CD4-positive, alpha-beta T cell (primary cell): ENCODE measurements at regions not wholly inside any gene's neighbourhood (a gene's known extent, or its start where the extent isn't known, plus 50 kb on each side); places are given as distances from the start of the nearest gene placed in this dataset.

Experiments
- ATAC-seq: fragments of 200-7000 bp; cut with Tn5 transposase; one replicate; pipeline ENCODE4 v1.10.0; 2022; ENCODE audit warnings: mild to moderate bottlenecking; ENCODE audit not compliant: poor library complexity
- CTCF ChIA-PET: fragments of 350-600 bp; sonication (Branson Sonifier 250); formaldehyde crosslinking; loops from one replicate; lab custom pipeline; 2021; ENCODE audit warnings: antibody characterized with exemption, inconsistent platforms; lab: Charles Lee
- POLR2A ChIA-PET: fragments of 350-600 bp; sonication (Branson Sonifier 250); formaldehyde crosslinking; loops from one replicate; lab custom pipeline; 2021; ENCODE audit warnings: antibody characterized with exemption, inconsistent platforms; lab: Charles Lee
- DNase-seq, 14 experiments: peaks; one replicate each; pipeline ENCODE4 v3.0.0-alpha.2; 2013 to 2020; ENCODE audit warnings: mixed read lengths in 2 of 14
- H3K27ac ChIP-seq, 2 donors: one replicate each; pipeline versions ENCODE4 v1.5.1 to v1.7.0; 2013; ENCODE audit warnings: low read length in 2 of 2, low read depth in 1 of 2, mild to moderate bottlenecking in 1 of 2
- H3K27me3 ChIP-seq, 2 experiments: 1 replicate in 1 of 2; 2 replicates in 1 of 2; pipeline versions ENCODE4 v1.6.1 to v1.7.0; 2013; ENCODE audit warnings: low read length in 2 of 2, control low read depth in 1 of 2, mild to moderate bottlenecking in 1 of 2, moderate library complexity in 1 of 2; ENCODE audit not compliant: insufficient read depth in 2 of 2, control insufficient read depth in 1 of 2
- H3K36me3 ChIP-seq: one replicate; pipeline ENCODE4 v1.6.1; 2013; ENCODE audit warnings: low read length, control low read depth; ENCODE audit not compliant: insufficient read depth
- H3K4me1 ChIP-seq: one replicate; pipeline ENCODE4 v1.6.1; 2013; ENCODE audit warnings: low read length, control low read depth; ENCODE audit not compliant: insufficient read depth
- H3K4me3 ChIP-seq: one replicate; pipeline ENCODE4 v1.5.1; 2013; ENCODE audit warnings: mild to moderate bottlenecking, low read length, moderate library complexity
- H3K9me3 ChIP-seq, 2 experiments: 1 replicate in 1 of 2; 2 replicates in 1 of 2; pipeline versions ENCODE4 v1.6.1 to v1.7.0; 2013; ENCODE audit warnings: low read length in 2 of 2, mild to moderate bottlenecking in 2 of 2, control low read depth in 1 of 2, moderate library complexity in 1 of 2; ENCODE audit not compliant: control insufficient read depth in 1 of 2, insufficient read depth in 1 of 2
- H3K27ac Mint-ChIP-seq: one replicate; pipeline ENCODE4 v1.8.0; 2020; ENCODE audit warnings: mixed read lengths
- H3K27me3 Mint-ChIP-seq: one replicate; pipeline ENCODE4 v1.8.0; 2021; ENCODE audit warnings: mixed read lengths
- H3K36me3 Mint-ChIP-seq: one replicate; pipeline ENCODE4 v1.8.0; 2021; ENCODE audit warnings: low read depth, mixed read lengths
- H3K4me1 Mint-ChIP-seq: one replicate; pipeline ENCODE4 v1.8.0; 2021; ENCODE audit warnings: low read depth, mixed read lengths
- H3K4me3 Mint-ChIP-seq: one replicate; pipeline ENCODE4 v1.8.0; 2020; ENCODE audit warnings: mild to moderate bottlenecking, mixed read lengths
- H3K9me3 Mint-ChIP-seq: one replicate; pipeline ENCODE4 v1.8.0; 2020; ENCODE audit warnings: mixed read lengths
- intact Hi-C, 2 experiments: fragments of 100-400 bp; cut with DNase I in 1 of 2; cut with micrococcal nuclease in 1 of 2; formaldehyde crosslinking; loops; one replicate each; pipeline versions ENCODE4 v1.15.1 to v1.9.0; 2023 to 2025; cut with DNase I, micrococcal nuclease
- TF ChIP-seq, protein P1 (sequence below): fragments of 200-600 bp; IDR thresholded peaks from one replicate; pipeline ENCODE4 v1.8.0; 2022; ENCODE audit warnings: antibody characterized with exemption, mild to moderate bottlenecking

- no peaks in the 10 kb centered on the region for H3K27me3 ChIP-seq
- no peak overlapping the region for H3K4me3 ChIP-seq
- ATAC-seq: no peak
- no peaks in the 10 kb centered on the region for H3K36me3 ChIP-seq
- Mint-ChIP-seq H3K27ac (no peak overlapping the region), H3K4me1 (no peaks in the 10 kb centered on the region), H3K9me3 (peaks cover 4% of the 10 kb centered on the region), H3K27me3 (no peaks in the 10 kb centered on the region), H3K36me3 (no peaks in the 10 kb centered on the region), H3K4me3 (no peak overlapping the region)
- DNase-seq: no peak
- ChIA-PET POLR2A (no interaction called here), CTCF (no interaction called here)
- no peaks in the 10 kb centered on the region for H3K4me1 ChIP-seq
- intact Hi-C loops: no loop called here
- H3K27ac ChIP-seq: no peak overlapping the region
- TF ChIP-seq, protein P1, sequence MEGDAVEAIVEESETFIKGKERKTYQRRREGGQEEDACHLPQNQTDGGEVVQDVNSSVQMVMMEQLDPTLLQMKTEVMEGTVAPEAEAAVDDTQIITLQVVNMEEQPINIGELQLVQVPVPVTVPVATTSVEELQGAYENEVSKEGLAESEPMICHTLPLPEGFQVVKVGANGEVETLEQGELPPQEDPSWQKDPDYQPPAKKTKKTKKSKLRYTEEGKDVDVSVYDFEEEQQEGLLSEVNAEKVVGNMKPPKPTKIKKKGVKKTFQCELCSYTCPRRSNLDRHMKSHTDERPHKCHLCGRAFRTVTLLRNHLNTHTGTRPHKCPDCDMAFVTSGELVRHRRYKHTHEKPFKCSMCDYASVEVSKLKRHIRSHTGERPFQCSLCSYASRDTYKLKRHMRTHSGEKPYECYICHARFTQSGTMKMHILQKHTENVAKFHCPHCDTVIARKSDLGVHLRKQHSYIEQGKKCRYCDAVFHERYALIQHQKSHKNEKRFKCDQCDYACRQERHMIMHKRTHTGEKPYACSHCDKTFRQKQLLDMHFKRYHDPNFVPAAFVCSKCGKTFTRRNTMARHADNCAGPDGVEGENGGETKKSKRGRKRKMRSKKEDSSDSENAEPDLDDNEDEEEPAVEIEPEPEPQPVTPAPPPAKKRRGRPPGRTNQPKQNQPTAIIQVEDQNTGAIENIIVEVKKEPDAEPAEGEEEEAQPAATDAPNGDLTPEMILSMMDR: no peak
- H3K9me3 ChIP-seq: peaks cover 0 to 7% of the 10 kb centered on the region in 2 experiments
Observed at GRCh38 chr4:160247091-160247656, 1144.3 kb downstream of the RAPGEF2 start.

- peaks cover 0 to 7% of the 10 kb centered on the region in 2 experiments for H3K9me3 ChIP-seq
- no peaks in the 10 kb centered on the region for H3K36me3 Mint-ChIP-seq
- ChIA-PET POLR2A (no interaction called here), CTCF (no interaction called here)
- intact Hi-C loops: no loop called here
- no peak overlapping the region for H3K27ac ChIP-seq
- no peaks in the 10 kb centered on the region for H3K27me3 Mint-ChIP-seq
- no peaks in the 10 kb centered on the region for H3K4me1 ChIP-seq
- H3K9me3 Mint-ChIP-seq: no peaks in the 10 kb centered on the region
- ATAC-seq (no peak), DNase-seq (no peak)
- no peak overlapping the region for H3K27ac Mint-ChIP-seq
- H3K36me3 ChIP-seq: no peaks in the 10 kb centered on the region
- H3K4me1 Mint-ChIP-seq: no peaks in the 10 kb centered on the region
- no peaks in the 10 kb centered on the region for H3K27me3 ChIP-seq
- no peak overlapping the region for H3K4me3 ChIP-seq
- no peak overlapping the region for H3K4me3 Mint-ChIP-seq
- TF ChIP-seq, protein P1: no peak
Observed at GRCh38 chr4:160251522-160252170, 1148.8 kb downstream of the RAPGEF2 start.

GRCh38 chr4:160257318-160257717 lies 1154.4 kb downstream of the RAPGEF2 start:
- TF ChIP-seq, protein P1: no peak
- Mint-ChIP-seq H3K4me1 (no peaks in the 10 kb centered on the region), H3K36me3 (no peaks in the 10 kb centered on the region), H3K27ac (no peak overlapping the region), H3K4me3 (no peak overlapping the region), H3K27me3 (no peaks in the 10 kb centered on the region), H3K9me3 (peaks cover 4% of the 10 kb centered on the region)
- Histone ChIP-seq H3K4me1 (no peaks in the 10 kb centered on the region), H3K27me3 (no peaks in the 10 kb centered on the region), H3K4me3 (no peak overlapping the region), H3K27ac (no peak overlapping the region), H3K9me3 (peaks cover 0 to 3% of the 10 kb centered on the region in 2 experiments), H3K36me3 (no peaks in the 10 kb centered on the region)
- intact Hi-C loops: no loop called here
- DNase-seq (no peak), ATAC-seq (no peak)
- POLR2A ChIA-PET: no interaction called here
- CTCF ChIA-PET: no interaction called here
